Astrocyte (in vitro differentiated cells and primary cell): ENCODE measurements at regions not wholly inside any gene's neighbourhood (a gene's known extent, or its start where the extent isn't known, plus 50 kb on each side); places are given as distances from the start of the nearest gene placed in this dataset.

ENCODE experiments used
- DNase-seq: peaks from one replicate; pipeline ENCODE4 v3.0.0-alpha.2; 2010; ENCODE audit warnings: low read depth
- FAIRE-seq: peaks from 2 replicates; lab custom pipeline; 2011; peaks lifted over from hg19 to GRCh38; lab: Jason Lieb, UNC
- H2AFZ ChIP-seq: 2 replicates; pipeline ENCODE4 v1.6.0; 2012; ENCODE audit warnings: low read depth, low read length, inconsistent platforms
- H3K27ac ChIP-seq: 2 replicates; pipeline ENCODE4 v1.5.1; 2011; ENCODE audit warnings: low read depth, low read length, inconsistent platforms
- H3K27me3 ChIP-seq: 2 replicates; pipeline ENCODE4 v1.6.0; 2011; ENCODE audit warnings: low read length, inconsistent platforms; ENCODE audit not compliant: insufficient read depth
- H3K36me3 ChIP-seq: 2 replicates; pipeline ENCODE4 v1.5.1; 2011; ENCODE audit warnings: low read length, inconsistent platforms; ENCODE audit not compliant: insufficient read depth
- H3K4me1 ChIP-seq: 2 replicates; pipeline ENCODE4 v1.5.1; 2011; ENCODE audit warnings: low read length, inconsistent platforms; ENCODE audit not compliant: insufficient read depth
- H3K4me2 ChIP-seq: 2 replicates; pipeline ENCODE4 v1.6.0; 2012; ENCODE audit warnings: low read length, inconsistent platforms
- H3K4me3 ChIP-seq: 2 replicates; pipeline ENCODE4 v1.5.1; 2011; ENCODE audit warnings: low read depth, mild to moderate bottlenecking, low read length, inconsistent platforms; ENCODE audit not compliant: insufficient read depth
- H3K79me2 ChIP-seq: 2 replicates; pipeline ENCODE4 v1.6.0; 2012; ENCODE audit warnings: mild to moderate bottlenecking, low read length, inconsistent platforms; ENCODE audit not compliant: insufficient read depth
- H3K9ac ChIP-seq: 2 replicates; pipeline ENCODE4 v1.6.0; 2012; ENCODE audit warnings: mild to moderate bottlenecking, low read length, inconsistent platforms
- H3K9me3 ChIP-seq: 2 replicates; pipeline ENCODE4 v1.5.1; 2012; ENCODE audit warnings: low read depth, mild to moderate bottlenecking, low read length, inconsistent platforms; ENCODE audit not compliant: insufficient read depth
- H4K20me1 ChIP-seq: 2 replicates; pipeline ENCODE4 v1.6.0; 2012; ENCODE audit warnings: low read length, inconsistent platforms; ENCODE audit not compliant: insufficient read depth
- H3K27ac Mint-ChIP-seq: one replicate; pipeline ENCODE4 v1.8.0; 2021; ENCODE audit warnings: mild to moderate bottlenecking, mixed read lengths; ENCODE audit not compliant: unreplicated experiment
- H3K27me3 Mint-ChIP-seq: one replicate; pipeline ENCODE4 v1.8.0; 2021; ENCODE audit warnings: low read depth, mixed read lengths; ENCODE audit not compliant: unreplicated experiment
- H3K36me3 Mint-ChIP-seq: one replicate; pipeline ENCODE4 v1.8.0; 2021; ENCODE audit warnings: low read depth, mixed read lengths; ENCODE audit not compliant: unreplicated experiment
- H3K4me1 Mint-ChIP-seq: one replicate; pipeline ENCODE4 v1.8.0; 2021; ENCODE audit warnings: low read depth, mixed read lengths; ENCODE audit not compliant: unreplicated experiment
- H3K4me3 Mint-ChIP-seq: one replicate; pipeline ENCODE4 v1.8.0; 2021; ENCODE audit warnings: mild to moderate bottlenecking, moderate library complexity, mixed read lengths; ENCODE audit not compliant: unreplicated experiment
- H3K9me3 Mint-ChIP-seq: one replicate; pipeline ENCODE4 v1.8.0; 2021; ENCODE audit warnings: mild to moderate bottlenecking, mixed read lengths; ENCODE audit not compliant: unreplicated experiment
- EZH2 ChIP-seq: IDR thresholded peaks from 2 replicates; pipeline ENCODE4 v1.6.1; 2012; ENCODE audit warnings: mild to moderate bottlenecking, low read length, inconsistent platforms; ENCODE audit not compliant: insufficient read depth
- TF ChIP-seq, protein P1 (sequence below): IDR thresholded peaks from 2 replicates; pipeline ENCODE4 v1.5.1; 2011; ENCODE audit warnings: low read depth, mild to moderate bottlenecking, inconsistent platforms, low read length, moderate library complexity; ENCODE audit not compliant: insufficient read depth

DNA sequence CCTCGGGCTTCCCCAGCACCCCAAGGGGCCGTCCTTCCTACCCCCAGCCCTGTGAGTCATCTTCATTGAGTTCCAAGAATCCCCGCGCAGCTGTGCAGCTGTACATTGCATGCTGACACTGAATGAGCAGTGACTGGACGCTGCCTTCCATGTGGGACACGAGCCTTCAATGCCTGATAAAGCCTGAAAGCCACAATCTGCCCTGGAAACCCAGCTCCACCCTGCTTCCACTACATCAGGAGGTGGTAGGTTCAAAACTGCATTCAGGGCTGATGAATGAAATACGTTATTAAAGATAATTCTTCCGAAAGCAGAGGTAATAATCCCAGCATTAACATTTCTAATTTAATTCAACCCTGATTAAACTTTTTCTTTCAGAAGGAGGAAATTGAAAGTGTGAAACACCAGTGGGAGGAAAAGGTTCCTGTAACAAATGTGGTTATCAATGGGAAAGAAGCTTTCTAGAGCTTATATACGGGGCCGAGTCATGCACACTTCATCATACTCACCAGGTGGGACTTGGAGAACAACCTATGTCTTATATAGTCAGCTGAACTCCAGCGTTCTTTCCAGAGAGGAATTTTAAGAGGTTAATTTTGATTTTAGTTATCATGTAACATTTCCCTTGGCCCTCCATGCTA, 360.1 kb downstream of the LPIN1 start:
- Histone ChIP-seq H3K27ac (peak overlapping the region; percentile 21), H3K9ac (no peak overlapping the region), H3K36me3 (no peaks in the 10 kb centered on the region), H3K79me2 (no peaks in the 10 kb centered on the region), H4K20me1 (no peaks in the 10 kb centered on the region), H3K4me3 (no peak overlapping the region), H3K27me3 (no peaks in the 10 kb centered on the region), H3K4me1 (peaks cover 3% of the 10 kb centered on the region), H3K4me2 (peak overlapping the region; percentile 42), H2AFZ (no peak overlapping the region), H3K9me3 (no peaks in the 10 kb centered on the region)
- FAIRE-seq, result peak; percentile 54
- TF ChIP-seq, protein P1, sequence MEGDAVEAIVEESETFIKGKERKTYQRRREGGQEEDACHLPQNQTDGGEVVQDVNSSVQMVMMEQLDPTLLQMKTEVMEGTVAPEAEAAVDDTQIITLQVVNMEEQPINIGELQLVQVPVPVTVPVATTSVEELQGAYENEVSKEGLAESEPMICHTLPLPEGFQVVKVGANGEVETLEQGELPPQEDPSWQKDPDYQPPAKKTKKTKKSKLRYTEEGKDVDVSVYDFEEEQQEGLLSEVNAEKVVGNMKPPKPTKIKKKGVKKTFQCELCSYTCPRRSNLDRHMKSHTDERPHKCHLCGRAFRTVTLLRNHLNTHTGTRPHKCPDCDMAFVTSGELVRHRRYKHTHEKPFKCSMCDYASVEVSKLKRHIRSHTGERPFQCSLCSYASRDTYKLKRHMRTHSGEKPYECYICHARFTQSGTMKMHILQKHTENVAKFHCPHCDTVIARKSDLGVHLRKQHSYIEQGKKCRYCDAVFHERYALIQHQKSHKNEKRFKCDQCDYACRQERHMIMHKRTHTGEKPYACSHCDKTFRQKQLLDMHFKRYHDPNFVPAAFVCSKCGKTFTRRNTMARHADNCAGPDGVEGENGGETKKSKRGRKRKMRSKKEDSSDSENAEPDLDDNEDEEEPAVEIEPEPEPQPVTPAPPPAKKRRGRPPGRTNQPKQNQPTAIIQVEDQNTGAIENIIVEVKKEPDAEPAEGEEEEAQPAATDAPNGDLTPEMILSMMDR, result no peak
- TF ChIP-seq EZH2, result no peak
- peak overlapping the region; percentile 73 for H3K27ac Mint-ChIP-seq
- H3K4me1 Mint-ChIP-seq, result peaks cover 25% of the 10 kb centered on the region
- H3K36me3 Mint-ChIP-seq, result peaks cover 5% of the 10 kb centered on the region
- peak; percentile 98 for DNase-seq
- H3K4me3 Mint-ChIP-seq, result no peak overlapping the region
- H3K9me3 Mint-ChIP-seq, result peaks cover 3% of the 10 kb centered on the region
- H3K27me3 Mint-ChIP-seq, result peaks cover 3% of the 10 kb centered on the region

DNA sequence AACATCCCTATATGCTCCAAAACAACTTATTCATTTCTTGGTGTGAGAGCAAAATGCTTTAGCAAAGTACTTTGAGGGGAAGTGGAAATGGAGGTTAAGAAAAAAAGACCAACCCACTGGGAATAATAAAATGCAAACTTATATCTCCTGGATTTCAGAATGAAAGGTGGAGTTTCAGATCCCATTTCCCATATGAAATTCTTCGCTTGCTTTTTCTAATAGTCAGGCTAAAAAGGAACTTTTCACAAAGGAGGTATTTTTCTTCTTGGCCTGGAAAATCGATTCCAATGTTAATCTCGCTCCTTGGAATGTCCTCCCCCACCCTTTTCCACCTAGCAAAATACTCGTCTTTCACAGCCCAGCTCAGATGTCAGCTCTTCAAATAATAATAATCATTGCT, 360.9 kb downstream of the LPIN1 start:
- H3K9me3 Mint-ChIP-seq, result no peaks in the 10 kb centered on the region

DNA sequence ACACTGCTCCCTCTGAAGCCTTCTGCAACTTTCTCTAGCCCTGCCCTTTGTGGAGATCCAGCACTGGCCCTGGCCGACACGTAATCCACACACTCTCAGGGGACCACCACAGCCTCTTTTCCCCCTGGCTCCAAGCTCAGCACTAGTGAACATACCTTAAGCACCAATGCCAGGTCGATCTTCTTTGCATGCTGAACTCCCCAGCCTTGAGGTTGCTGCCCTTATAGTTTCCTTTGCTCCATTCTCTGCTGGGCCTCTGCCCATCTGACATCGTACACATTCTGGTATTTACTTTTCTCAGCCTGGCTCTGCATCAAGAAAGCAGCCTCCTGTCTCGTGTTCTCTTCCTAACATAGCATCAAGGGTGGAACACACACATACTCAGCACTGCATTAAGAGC, 361.5 kb downstream of the LPIN1 start:
- Histone ChIP-seq H4K20me1 (no peaks in the 10 kb centered on the region), H3K36me3 (no peaks in the 10 kb centered on the region), H3K4me2 (no peak overlapping the region), H3K4me3 (no peak overlapping the region), H3K9ac (no peak overlapping the region), H3K9me3 (no peaks in the 10 kb centered on the region), H3K27me3 (no peaks in the 10 kb centered on the region), H3K27ac (no peak overlapping the region), H2AFZ (no peak overlapping the region), H3K4me1 (peaks cover 3% of the 10 kb centered on the region), H3K79me2 (no peaks in the 10 kb centered on the region)
- DNase-seq, result no peak
- H3K27me3 Mint-ChIP-seq, result peaks cover 3% of the 10 kb centered on the region
- no peak for FAIRE-seq
- no peak overlapping the region for H3K27ac Mint-ChIP-seq
- peaks cover 25% of the 10 kb centered on the region for H3K4me1 Mint-ChIP-seq
- H3K36me3 Mint-ChIP-seq, result no peaks in the 10 kb centered on the region
- H3K4me3 Mint-ChIP-seq, result no peak overlapping the region
- no peaks in the 10 kb centered on the region for H3K9me3 Mint-ChIP-seq
- TF ChIP-seq EZH2, result no peak
- TF ChIP-seq, protein P1, result no peak

More for the DNA sequence above, 360.9 kb downstream of the LPIN1 start:
- peaks cover 25% of the 10 kb centered on the region for H3K4me1 Mint-ChIP-seq
- Histone ChIP-seq H3K9ac (no peak overlapping the region), H3K4me3 (no peak overlapping the region), H3K9me3 (no peaks in the 10 kb centered on the region), H3K27me3 (no peaks in the 10 kb centered on the region), H3K27ac (no peak overlapping the region), H4K20me1 (no peaks in the 10 kb centered on the region), H3K4me1 (peaks cover 3% of the 10 kb centered on the region), H3K4me2 (no peak overlapping the region), H3K79me2 (no peaks in the 10 kb centered on the region), H2AFZ (no peak overlapping the region), H3K36me3 (no peaks in the 10 kb centered on the region)
- DNase-seq, result no peak
- H3K36me3 Mint-ChIP-seq, result no peaks in the 10 kb centered on the region
- no peak overlapping the region for H3K4me3 Mint-ChIP-seq
- no peaks in the 10 kb centered on the region for H3K27me3 Mint-ChIP-seq
- no peak for FAIRE-seq
- no peak overlapping the region for H3K27ac Mint-ChIP-seq
- TF ChIP-seq, protein P1, result no peak
- no peak for TF ChIP-seq EZH2
